ENCODE measurements at regions not wholly inside any gene's neighbourhood (a gene's known extent, or its start where the extent isn't known, plus 50 kb on each side); places are given as distances from the start of the nearest gene placed in this dataset.
A peak's percentile ranks its signal among the peaks of the same experiment; 100 is the strongest.
"Not testable (repeated sequence)": the region's sequence is repeated elsewhere in the genome, so short reads cannot be mapped to it uniquely, and the experiment has no call there.

GRCh38 chr15:56568466-56569167 lies 103.7 kb upstream of the MNS1 start:
- DNase-seq = no peak

GRCh38 chr15:56557415-56557814 lies 92.5 kb upstream of the MNS1 start:
- no peak for DNase-seq

DNA sequence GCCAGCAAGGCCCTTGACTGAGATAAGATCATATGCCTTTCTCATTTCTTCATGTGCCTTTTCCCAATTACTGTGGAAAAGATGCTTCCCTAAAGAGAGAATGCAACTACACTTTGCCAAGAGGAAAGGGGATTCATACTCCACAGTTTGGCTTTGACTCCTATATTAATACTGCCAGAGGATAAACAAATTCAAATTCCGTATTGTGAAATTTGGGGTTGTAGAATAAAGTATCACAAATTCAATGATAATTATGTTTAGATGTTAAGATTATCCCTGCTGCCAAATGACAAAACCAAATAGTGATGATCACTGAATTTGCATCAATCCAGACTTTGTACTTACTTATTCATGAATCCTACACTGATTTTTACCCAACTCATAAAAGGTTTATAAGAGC lies 88.5 kb upstream of the MNS1 start:
- no peak for DNase-seq

GRCh38 chr15:56552659-56553058 lies 87.7 kb upstream of the MNS1 start:
- DNase-seq = no peak

DNA sequence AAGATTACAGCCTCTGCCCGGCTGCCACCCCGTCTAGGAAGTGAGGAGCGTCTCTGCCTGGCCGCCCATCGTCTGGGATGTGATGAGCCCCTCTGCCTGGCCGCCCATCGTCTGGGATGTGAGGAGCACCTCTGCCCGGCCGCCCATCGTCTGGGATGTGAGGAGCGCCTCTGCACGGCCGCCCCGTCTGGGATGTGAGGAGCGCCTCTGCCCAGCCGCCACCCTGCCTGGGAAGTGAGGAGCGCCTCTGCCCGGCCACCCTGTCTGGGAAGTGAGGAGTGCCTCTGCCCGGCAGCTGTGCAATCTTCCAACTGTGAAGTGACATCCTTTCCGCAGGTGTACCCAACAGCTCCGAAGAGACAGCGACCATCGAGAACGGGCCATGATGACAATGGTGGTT lies 75.6 kb upstream of the MNS1 start:
- not testable (repeated sequence) for DNase-seq

- DNase-seq = not testable (repeated sequence)
Observed at GRCh38 chr15:56540157-56540556, 75.2 kb upstream of the MNS1 start.

DNA sequence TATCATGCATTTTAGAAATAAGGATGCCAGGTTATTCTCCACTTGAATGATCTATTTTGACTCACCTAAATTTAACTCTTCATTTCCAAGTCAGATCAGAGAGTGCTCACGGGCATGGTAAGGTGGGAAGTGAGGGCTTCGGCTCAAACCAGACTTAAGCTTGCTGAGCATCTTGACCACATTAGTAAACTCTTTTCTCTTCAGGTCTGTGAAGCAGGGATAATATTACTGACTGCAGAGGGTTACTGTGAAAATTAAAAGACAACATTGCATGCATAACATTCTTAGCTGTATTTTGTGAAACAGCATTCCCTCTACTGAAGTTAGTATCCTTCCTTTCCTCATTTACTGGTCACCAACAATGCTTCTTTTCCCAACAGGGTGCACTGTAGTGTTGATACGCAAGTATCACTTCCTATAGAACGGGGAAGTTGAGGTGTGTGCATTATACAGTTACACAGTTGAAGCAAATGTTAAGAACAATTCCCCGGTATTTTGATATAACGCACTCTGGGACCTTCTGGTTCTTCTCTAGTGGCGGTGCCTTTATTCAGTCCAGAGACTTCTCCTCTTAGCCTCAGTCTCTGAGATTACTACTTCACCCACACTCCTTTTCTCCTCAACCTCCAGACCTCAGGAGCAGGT lies 74.1 kb upstream of the MNS1 start:
- DNase-seq = no peak

- no peak for DNase-seq
Observed at GRCh38 chr15:56537881-56538280, 72.9 kb upstream of the MNS1 start.

- DNase-seq = no peak
Observed at GRCh38 chr15:56534728-56535127, 69.8 kb upstream of the MNS1 start.

DNA sequence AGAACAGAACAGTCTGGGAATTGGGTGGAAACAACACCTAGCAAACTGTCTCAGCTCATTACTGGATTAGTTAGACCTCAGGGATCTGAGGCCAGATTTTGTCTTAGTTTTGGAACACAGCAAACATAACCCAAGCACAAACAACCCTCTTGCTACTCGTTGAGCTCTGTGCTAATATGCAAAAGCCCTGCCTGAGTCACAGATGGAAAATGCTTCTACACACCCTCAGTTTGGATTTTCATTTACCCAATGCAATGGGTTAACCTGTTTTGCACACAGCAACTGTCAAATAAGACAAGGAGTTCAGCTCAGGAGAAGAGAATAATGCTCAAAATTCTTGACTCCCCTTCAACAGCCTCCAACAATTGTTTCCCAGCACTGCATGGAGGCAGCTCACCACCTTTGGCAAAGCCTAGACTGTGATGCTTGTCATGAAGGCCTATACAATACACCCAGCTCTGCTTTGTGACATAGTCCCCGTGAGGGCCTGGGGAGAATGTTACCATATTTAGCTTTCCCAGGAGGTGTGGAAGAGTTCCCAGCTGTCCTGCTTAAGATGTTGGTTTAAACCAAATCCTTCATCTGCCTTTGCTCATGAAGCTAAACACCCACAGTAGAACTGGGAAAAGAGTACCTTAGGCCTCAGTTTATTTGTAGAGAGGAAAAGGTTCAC lies 68.9 kb upstream of the MNS1 start:
- DNase-seq = no peak

GRCh38 chr15:56532721-56533460 lies 68.0 kb upstream of the MNS1 start:
- no peak for DNase-seq

DNA sequence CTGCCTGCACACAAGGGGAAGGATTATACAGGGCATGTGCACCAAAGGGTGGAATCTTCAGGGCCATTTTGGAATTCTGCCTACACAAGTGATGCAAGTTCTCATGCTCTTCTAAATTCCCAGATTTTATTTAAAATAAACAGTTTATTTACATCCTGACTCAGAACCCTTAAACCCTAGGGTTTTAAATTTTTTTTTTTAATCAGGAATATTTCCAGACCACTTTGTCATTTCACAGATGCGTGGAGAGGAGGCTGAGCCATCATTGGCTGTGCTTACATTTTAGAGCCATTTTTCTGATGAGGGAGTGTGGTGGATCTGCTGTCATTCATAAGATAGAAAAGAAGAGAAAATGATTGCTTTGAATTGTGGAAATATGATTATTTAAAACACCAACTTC lies 65.2 kb upstream of the MNS1 start:
- no peak for DNase-seq

DNA sequence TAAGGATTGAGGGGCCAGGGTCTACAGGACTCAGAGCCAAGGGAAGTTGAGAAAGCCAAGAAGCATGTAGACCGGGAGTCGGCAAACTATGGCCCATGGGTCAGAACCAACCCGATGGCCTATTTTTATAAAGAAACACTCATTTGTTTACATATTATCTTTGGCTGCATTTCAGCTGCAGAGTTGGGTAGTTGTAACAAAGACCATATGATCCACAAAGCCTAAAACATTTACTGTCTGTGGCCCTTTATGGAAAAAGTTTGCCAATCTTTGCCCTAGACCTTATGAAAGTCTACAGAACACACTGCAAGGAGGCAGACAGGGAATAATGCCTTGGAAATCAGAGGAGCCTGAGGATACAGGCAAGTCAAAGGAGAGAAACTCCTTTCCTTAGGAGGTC lies 63.2 kb upstream of the MNS1 start:
- DNase-seq = no peak

- peak; percentile 59 for DNase-seq
Observed at GRCh38 chr15:56524915-56525314, 60.0 kb upstream of the MNS1 start.

DNA sequence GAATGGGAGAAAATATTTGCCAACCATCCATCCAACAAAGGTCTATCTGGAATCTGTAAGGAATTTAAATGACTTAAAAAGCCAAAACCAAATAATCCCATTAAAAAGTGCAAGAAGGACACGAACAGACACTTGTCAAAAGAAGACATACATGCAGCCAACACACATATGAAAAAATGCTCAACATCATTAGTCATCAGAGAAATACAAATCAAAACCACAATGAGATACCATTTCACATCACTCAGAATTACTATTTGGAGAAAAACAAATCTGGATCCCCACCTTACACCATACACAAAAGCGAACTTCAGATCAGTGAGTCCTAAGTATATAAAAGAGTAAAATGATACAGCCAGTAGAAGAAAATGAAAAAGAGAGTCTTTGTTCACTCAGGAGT lies 58.6 kb upstream of the MNS1 start:
- peak; percentile 16 for DNase-seq

- no peak for DNase-seq
Observed at GRCh38 chr15:56519000-56519399, 54.1 kb upstream of the MNS1 start.
